ENCODE measurements at regions not wholly inside any gene's neighbourhood (a gene's known extent, or its start where the extent isn't known, plus 50 kb on each side); places are given as distances from the start of the nearest gene placed in this dataset.

- DNase-seq (ENCODE audit: low read depth in 2 of 2, low spot score in 1 of 2), result no peak
Observed at GRCh38 chr5:74294231-74294705, 346.3 kb downstream of the ENC1 start.

- DNase-seq (ENCODE audit: low read depth in 2 of 2, low spot score in 1 of 2), result no peak
Observed at GRCh38 chr5:74293182-74293581, 347.3 kb downstream of the ENC1 start.

- no peak for DNase-seq (ENCODE audit: low read depth in 2 of 2, low spot score in 1 of 2)
Observed at GRCh38 chr5:74290634-74291241, 349.8 kb downstream of the ENC1 start.

GRCh38 chr5:74289691-74290090, 350.8 kb downstream of the ENC1 start:
- DNase-seq (ENCODE audit: low read depth in 2 of 2, low spot score in 1 of 2), result no peak

- no peak for DNase-seq (ENCODE audit: low read depth in 2 of 2, low spot score in 1 of 2)
Observed at GRCh38 chr5:74289238-74289637, 351.3 kb downstream of the ENC1 start.

GRCh38 chr5:74288448-74289108, 351.9 kb downstream of the ENC1 start:
- no peak for DNase-seq (ENCODE audit: low read depth in 2 of 2, low spot score in 1 of 2)

- DNase-seq (ENCODE audit: low read depth in 2 of 2, low spot score in 1 of 2), result no peak
Observed at GRCh38 chr5:74288038-74288437, 352.5 kb downstream of the ENC1 start.

- no peak for DNase-seq (ENCODE audit: low read depth in 2 of 2, low spot score in 1 of 2)
Observed at GRCh38 chr5:74286734-74287695, 353.5 kb downstream of the ENC1 start.

GRCh38 chr5:74285675-74286280, 354.8 kb downstream of the ENC1 start:
- DNase-seq (ENCODE audit: low read depth in 2 of 2, low spot score in 1 of 2), result no peak

GRCh38 chr5:74282490-74282889, 358.0 kb downstream of the ENC1 start:
- no peak for DNase-seq (ENCODE audit: low read depth in 2 of 2, low spot score in 1 of 2)

- DNase-seq (ENCODE audit: low read depth in 2 of 2, low spot score in 1 of 2), result no peak
Observed at GRCh38 chr5:74281166-74281565, 359.4 kb downstream of the ENC1 start.

GRCh38 chr5:74280306-74280705, 360.2 kb downstream of the ENC1 start:
- no peak for DNase-seq (ENCODE audit: low read depth in 2 of 2, low spot score in 1 of 2)

- DNase-seq (ENCODE audit: low read depth in 2 of 2, low spot score in 1 of 2), result no peak
Observed at GRCh38 chr5:74279244-74279643, 361.3 kb downstream of the ENC1 start.

- no peak for DNase-seq (ENCODE audit: low read depth in 2 of 2, low spot score in 1 of 2)
Observed at GRCh38 chr5:74277418-74277817, 363.1 kb downstream of the ENC1 start.

- DNase-seq (ENCODE audit: low read depth in 2 of 2, low spot score in 1 of 2), result no peak
Observed at GRCh38 chr5:74275171-74275992, 365.1 kb downstream of the ENC1 start.

GRCh38 chr5:74274326-74274725, 366.2 kb downstream of the ENC1 start:
- DNase-seq (ENCODE audit: low read depth in 2 of 2, low spot score in 1 of 2), result no peak

- DNase-seq (ENCODE audit: low read depth in 2 of 2, low spot score in 1 of 2), result no peak
Observed at GRCh38 chr5:74272831-74273451, 367.6 kb downstream of the ENC1 start.

- DNase-seq (ENCODE audit: low read depth in 2 of 2, low spot score in 1 of 2), result no peak
Observed at GRCh38 chr5:74272024-74272775, 368.3 kb downstream of the ENC1 start.

- DNase-seq (ENCODE audit: low read depth in 2 of 2, low spot score in 1 of 2), result no peak
Observed at GRCh38 chr5:74268297-74268696, 372.2 kb downstream of the ENC1 start.

Measured in stimulated activated CD8-positive, alpha-beta memory T cell treated with anti-CD3 and anti-CD28 coated beads, Interleukin-4, amount 100 ng/mL, for 4 hours (primary cell).